Progenitor cell of endocrine pancreas (in vitro differentiated cells): ENCODE measurements at regions not wholly inside any gene's neighbourhood (a gene's known extent, or its start where the extent isn't known, plus 50 kb on each side); places are given as distances from the start of the nearest gene placed in this dataset.

Experiments used
- DNase-seq: peaks from one replicate; pipeline ENCODE4 v3.0.0; 2021; ENCODE audit warnings: low spot score; ENCODE audit not compliant: unreplicated experiment
- H3K27ac Mint-ChIP-seq: 2 replicates; pipeline ENCODE4 v1.8.0; 2021; ENCODE audit warnings: mild to moderate bottlenecking, moderate library complexity, mixed read lengths
- H3K27me3 Mint-ChIP-seq: 2 replicates; pipeline ENCODE4 v1.8.0; 2021; ENCODE audit warnings: mixed read lengths
- H3K36me3 Mint-ChIP-seq: 2 replicates; pipeline ENCODE4 v1.8.0; 2022; ENCODE audit warnings: mixed read lengths; ENCODE audit not compliant: insufficient read depth
- H3K4me1 Mint-ChIP-seq: 2 replicates; pipeline ENCODE4 v1.8.0; 2021; ENCODE audit warnings: low read depth, mixed read lengths
- H3K4me3 Mint-ChIP-seq: 2 replicates; pipeline ENCODE4 v1.8.0; 2021; ENCODE audit warnings: low read depth, mild to moderate bottlenecking, moderate library complexity, mixed read lengths
- H3K9me3 Mint-ChIP-seq: 2 replicates; pipeline ENCODE4 v1.8.0; 2021; ENCODE audit warnings: low read depth, mixed read lengths
- TF ChIP-seq, protein P1 (sequence below): fragments of 200-600 bp; sonication (generic); IDR thresholded peaks from one replicate; pipeline ENCODE4 v1.5.0; 2021; ENCODE audit warnings: antibody characterized with exemption, mild to moderate bottlenecking; ENCODE audit not compliant: unreplicated experiment

DNA sequence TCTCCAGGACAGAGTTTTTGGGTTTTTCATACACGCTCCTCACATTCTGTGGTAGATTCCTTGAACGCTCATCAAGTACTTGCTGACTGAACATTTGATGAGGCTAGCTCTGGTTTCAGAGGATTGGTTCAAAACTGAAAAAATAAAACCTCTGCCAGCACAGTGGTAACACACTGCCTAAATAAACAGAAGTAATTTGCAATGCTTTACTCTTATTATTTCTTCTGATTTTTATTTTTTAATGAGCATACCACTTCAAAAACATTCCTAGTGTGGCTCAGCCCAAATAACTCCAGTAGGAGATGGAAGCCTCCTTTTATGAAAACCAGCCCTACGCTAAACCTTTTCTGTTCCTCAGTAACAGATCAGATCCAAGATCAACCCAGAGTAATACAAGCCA is 72.0 kb upstream of the INTU start:
- DNase-seq: no peak
- Mint-ChIP-seq H3K4me1 (no peaks in the 10 kb centered on the region), H3K27ac (no peak overlapping the region), H3K9me3 (no peaks in the 10 kb centered on the region), H3K4me3 (no peak overlapping the region), H3K36me3 (no peaks in the 10 kb centered on the region), H3K27me3 (no peaks in the 10 kb centered on the region)
- TF ChIP-seq, protein P1, sequence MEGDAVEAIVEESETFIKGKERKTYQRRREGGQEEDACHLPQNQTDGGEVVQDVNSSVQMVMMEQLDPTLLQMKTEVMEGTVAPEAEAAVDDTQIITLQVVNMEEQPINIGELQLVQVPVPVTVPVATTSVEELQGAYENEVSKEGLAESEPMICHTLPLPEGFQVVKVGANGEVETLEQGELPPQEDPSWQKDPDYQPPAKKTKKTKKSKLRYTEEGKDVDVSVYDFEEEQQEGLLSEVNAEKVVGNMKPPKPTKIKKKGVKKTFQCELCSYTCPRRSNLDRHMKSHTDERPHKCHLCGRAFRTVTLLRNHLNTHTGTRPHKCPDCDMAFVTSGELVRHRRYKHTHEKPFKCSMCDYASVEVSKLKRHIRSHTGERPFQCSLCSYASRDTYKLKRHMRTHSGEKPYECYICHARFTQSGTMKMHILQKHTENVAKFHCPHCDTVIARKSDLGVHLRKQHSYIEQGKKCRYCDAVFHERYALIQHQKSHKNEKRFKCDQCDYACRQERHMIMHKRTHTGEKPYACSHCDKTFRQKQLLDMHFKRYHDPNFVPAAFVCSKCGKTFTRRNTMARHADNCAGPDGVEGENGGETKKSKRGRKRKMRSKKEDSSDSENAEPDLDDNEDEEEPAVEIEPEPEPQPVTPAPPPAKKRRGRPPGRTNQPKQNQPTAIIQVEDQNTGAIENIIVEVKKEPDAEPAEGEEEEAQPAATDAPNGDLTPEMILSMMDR: no peak

DNA sequence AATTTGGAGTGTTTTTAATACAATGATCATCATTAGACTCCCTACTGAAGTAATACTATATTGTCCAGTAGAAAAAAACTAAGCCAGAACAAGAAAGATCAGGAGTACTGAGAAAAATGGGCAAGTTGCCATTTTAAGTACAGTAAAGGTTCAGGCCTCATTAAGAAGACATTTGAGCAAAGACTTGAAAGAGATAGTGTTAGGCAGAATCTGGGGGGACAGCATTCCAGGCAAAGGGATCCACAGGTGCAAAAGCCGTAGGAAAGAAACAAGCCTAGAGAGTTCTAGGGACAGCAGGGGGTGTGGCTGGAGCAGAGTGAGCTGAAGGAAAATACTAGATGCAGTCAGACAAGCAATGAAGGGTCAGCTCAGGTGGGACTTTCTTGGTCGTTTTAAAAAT is 58.1 kb upstream of the INTU start:
- H3K9me3 Mint-ChIP-seq: no peaks in the 10 kb centered on the region
- no peaks in the 10 kb centered on the region for H3K36me3 Mint-ChIP-seq
- H3K4me1 Mint-ChIP-seq: no peaks in the 10 kb centered on the region
- no peaks in the 10 kb centered on the region for H3K27me3 Mint-ChIP-seq
- H3K27ac Mint-ChIP-seq: no peak overlapping the region
- DNase-seq: no peak
- TF ChIP-seq, protein P1: no peak
- H3K4me3 Mint-ChIP-seq: no peak overlapping the region

DNA sequence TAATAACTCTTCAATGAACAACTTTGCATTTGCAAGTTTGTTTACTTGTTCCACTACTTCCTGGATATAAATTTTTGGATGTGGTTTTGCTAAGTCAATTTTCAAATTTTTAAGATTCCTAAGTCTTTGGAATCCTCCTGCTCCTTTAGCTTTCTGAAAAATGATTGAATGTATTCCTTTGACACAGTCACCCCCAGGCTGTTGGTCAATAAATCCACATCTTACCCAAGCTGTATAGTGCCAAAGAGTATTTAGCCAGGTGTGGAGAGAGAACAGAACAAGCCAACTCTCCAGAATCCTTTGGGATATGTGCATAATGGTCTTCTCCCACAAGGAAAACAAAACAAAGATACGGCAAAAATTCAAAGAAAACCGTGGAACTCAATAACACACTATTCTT is 56.9 kb upstream of the INTU start:
- Mint-ChIP-seq H3K9me3 (no peaks in the 10 kb centered on the region), H3K27ac (no peak overlapping the region), H3K36me3 (no peaks in the 10 kb centered on the region), H3K27me3 (no peaks in the 10 kb centered on the region), H3K4me3 (no peak overlapping the region), H3K4me1 (no peaks in the 10 kb centered on the region)
- DNase-seq: no peak
- TF ChIP-seq, protein P1: no peak

DNA sequence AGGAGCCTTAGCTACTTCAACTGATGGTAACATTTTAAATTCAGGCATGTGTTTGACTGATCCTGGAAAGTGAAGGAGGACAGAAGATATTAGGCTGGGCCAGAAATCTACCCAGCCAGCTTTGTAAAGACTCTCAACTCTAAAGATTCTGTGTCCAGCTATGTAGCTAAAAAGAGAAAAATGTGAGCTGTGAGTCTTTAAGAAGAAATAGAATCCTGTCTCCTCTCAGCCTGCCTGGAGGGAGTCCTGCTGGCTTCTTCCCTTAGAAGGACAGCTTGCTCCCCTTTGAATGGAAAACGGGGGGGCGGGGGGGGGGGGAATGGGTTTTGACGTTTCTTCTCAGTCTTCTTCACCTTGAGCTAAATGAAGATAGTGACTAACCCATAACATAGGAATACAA is 54.3 kb upstream of the INTU start:
- Mint-ChIP-seq H3K4me1 (no peaks in the 10 kb centered on the region), H3K27ac (no peak overlapping the region), H3K36me3 (no peaks in the 10 kb centered on the region), H3K27me3 (no peaks in the 10 kb centered on the region), H3K4me3 (no peak overlapping the region), H3K9me3 (no peaks in the 10 kb centered on the region)
- DNase-seq: no peak
- TF ChIP-seq, protein P1: no peak

DNA sequence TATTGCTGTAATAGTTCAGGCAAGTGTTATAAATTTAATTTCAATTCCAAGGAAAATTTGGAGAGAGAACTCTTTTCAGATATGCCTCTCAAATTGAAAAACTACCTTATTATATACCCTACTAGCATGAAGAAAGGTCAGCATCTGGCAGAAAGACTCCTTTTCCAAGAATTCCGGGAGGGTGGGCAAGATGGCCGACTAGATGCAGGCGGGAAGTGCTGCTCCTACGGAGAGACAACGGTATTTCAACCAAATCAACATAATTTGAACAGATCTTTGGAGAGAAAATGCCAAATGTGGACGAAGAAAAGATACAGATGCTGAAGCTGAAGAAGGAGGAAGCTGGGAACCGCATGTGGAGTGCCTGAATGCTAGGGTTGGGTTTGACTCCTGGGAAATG is 53.8 kb upstream of the INTU start:
- no peak for DNase-seq
- no peak overlapping the region for H3K4me3 Mint-ChIP-seq
- no peak overlapping the region for H3K27ac Mint-ChIP-seq
- no peaks in the 10 kb centered on the region for H3K4me1 Mint-ChIP-seq
- H3K27me3 Mint-ChIP-seq: no peaks in the 10 kb centered on the region
- TF ChIP-seq, protein P1: no peak
- no peaks in the 10 kb centered on the region for H3K36me3 Mint-ChIP-seq
- H3K9me3 Mint-ChIP-seq: no peaks in the 10 kb centered on the region
